HG02610 (cell line): ENCODE measurements at regions not wholly inside any gene's neighbourhood (a gene's known extent, or its start where the extent isn't known, plus 50 kb on each side); places are given as distances from the start of the nearest gene placed in this dataset.

Source experiments
- ATAC-seq: cut with Tn5 transposase; IDR thresholded peaks from one replicate; pipeline ENCODE4 v1.9.1; 2021; ENCODE audit warnings: mild to moderate bottlenecking, moderate library complexity; ENCODE audit not compliant: unreplicated experiment

DNA sequence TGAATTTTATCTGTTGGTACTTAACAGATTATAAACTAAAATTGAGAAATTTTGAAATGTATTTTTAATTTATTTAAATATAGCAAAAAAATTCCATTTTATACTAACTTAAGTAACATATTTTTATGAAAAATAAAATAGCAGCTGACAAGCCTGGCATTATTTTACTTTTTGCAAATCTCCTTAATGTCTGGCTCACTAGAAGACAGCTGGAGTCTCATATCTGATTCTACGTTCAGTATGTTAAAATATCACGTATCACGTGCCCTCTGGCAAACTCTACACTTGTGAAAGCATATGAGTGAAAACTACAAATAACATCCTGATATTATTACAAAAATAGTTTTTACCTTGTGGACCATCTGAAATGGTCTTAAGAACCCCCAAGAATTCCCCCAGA lies 513.2 kb upstream of the NBEA start:
- no peak for ATAC-seq

DNA sequence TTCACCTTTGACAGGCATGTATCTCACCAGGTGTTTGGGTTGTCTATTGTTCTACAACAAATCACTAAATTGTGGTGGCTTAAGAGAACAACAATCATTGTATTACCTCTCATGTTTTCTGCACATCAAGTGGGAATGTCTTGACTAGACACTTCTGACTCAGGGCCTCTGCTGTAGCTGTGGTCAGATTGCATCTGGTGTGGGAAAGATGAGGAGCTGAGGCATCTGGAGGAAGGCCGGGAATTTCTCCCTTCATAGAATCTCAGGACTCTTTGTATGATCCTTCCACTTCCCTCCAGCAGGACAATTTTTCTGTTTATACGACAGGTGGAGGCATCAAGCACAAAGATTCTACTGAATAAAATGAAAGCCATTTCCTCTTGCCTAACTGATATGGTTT lies 511.8 kb upstream of the NBEA start:
- no peak for ATAC-seq

DNA sequence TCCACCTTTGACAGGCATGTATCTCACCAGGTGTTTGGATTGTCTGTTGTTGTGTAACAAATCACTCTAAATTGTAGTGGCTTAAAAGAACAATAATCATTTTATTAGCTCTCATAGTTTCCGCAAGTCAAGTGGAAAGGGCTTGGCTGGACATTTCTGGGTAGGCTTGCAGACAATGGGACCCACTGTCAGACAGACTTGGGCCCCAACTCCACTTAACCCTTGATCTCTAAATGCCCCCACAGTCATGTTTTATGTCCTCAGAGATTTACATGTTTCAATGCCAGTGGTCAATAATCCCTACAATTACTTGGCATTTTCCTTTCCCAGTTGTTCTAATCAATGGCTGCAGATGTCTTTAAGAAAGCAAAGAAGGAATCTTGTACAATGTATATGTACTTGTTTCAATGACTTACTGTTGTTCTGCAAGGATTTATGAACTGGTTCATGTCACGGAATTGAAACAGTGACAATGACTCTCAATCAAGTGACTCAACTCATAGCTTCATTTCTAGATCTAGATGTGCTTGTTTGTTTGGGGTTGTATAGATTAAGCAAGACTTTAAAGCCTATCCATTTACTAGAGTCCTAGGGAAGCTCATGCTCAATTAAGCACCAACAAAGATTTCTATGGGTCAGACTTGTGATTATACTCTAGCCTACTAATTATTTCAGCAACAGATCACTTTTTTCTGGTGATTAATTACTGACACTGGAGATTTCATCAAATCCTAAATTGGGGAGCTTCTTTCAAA lies 510.1 kb upstream of the NBEA start:
- ATAC-seq: no peak

GRCh38 chr13:34435338-34435737 lies 506.7 kb upstream of the NBEA start:
- ATAC-seq: no peak

GRCh38 chr13:34437873-34438272 lies 504.2 kb upstream of the NBEA start:
- no peak for ATAC-seq

DNA sequence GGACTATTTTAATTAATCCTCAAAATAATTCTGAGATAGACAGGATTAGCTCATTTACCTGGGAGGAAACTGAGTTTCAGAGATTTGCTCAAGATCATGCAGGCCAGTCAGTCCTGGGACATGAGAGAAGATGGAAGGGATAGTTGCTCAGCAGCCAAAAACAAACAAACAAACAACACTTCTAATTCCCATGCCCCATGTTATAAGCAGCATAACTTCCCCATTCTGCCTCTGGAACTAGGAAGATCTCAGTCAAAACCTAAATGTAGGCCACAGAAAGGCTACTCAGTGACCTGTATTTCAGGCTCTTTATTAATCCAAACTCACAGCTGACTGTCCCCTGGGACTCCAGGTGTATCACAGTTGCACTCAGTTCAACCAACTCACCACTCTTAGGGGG lies 489.2 kb upstream of the NBEA start:
- ATAC-seq: no peak

DNA sequence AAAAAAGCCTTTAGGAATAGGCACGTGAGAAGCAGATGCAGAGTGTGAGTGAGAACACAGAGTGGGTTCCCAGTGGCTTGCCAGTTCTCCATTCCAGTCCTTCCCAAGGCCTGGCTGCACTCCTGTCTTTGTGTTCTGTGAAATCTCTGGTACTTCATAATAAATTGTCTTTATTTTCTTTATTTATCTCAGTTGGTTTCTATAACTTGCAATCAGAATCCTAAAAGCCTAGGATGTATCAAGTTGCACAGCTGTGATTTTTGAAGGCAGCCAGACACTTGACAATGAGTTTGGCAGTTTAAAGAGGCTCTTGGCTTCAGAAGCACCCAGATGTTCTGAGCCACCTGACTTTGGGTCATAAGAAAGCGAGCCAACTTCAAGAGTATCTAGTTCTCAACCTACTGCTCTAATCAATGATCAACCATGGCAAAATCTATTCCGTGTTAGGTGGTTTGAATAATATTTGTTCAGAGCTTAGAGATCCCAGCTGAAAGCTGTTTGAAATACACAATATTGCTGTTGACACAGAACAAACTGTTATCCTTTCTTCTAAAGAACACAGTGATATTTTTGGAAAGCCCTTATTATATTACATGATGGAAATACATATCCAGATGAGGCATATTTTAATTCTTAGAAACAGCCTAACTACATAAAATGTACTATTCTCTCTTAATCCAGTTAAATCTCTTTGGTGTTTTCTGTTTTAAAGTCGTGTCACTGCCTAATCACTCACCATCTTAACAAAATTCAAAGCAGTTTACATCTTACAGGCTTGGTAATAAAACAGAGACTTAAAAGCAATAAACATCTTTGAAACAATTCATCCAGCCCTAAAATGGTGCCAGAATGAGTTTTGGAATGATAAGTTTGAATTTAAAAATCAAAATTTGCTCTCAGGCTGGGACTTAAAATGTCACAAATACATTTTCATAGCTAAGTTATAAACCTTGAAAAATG lies 483.0 kb upstream of the NBEA start:
- no peak for ATAC-seq

DNA sequence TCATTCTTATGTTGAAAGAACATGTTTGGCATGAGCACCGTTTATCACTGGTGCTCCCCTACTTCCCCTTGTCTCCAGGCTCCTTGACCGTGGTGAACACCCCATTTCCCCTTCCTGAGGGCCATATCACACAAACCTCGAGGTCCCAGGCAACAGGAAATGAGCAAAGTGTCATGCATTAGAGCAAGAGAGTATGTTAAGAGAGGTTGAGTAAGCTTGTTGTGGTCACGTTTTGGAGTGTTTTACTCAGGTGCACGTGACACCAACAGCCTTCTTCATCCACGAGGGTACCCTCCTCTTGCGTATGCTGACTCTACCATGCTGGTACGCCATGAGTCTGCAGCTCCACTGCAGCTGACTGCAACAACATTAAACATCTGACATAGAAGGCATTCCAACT lies 482.2 kb upstream of the NBEA start:
- no peak for ATAC-seq

- ATAC-seq: no peak
These were observed 479.2 kb upstream of the NBEA start for GRCh38 chr13:34462843-34463242.

DNA sequence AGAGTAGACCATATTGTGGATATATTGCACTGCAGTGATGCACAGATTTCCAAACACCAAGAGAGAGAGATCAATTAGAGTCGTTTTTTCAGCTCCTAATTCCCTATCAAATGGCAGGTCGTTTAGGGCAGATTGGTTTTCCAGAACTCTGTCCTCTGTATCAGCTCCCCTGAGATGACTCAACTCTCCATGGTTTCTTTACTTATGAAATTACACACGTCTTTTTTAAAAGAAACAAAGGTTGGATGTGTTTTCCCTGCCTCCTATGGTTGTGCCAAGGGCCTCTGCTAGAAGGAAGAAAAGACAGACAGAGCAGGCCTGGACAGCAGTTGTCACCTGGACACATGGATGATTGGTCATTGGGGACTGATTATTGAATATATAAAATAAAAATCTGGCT lies 478.1 kb upstream of the NBEA start:
- no peak for ATAC-seq

- no peak for ATAC-seq
These were observed 476.6 kb upstream of the NBEA start for GRCh38 chr13:34465423-34465922.

- ATAC-seq: no peak
These were observed 475.8 kb upstream of the NBEA start for GRCh38 chr13:34466301-34466700.

DNA sequence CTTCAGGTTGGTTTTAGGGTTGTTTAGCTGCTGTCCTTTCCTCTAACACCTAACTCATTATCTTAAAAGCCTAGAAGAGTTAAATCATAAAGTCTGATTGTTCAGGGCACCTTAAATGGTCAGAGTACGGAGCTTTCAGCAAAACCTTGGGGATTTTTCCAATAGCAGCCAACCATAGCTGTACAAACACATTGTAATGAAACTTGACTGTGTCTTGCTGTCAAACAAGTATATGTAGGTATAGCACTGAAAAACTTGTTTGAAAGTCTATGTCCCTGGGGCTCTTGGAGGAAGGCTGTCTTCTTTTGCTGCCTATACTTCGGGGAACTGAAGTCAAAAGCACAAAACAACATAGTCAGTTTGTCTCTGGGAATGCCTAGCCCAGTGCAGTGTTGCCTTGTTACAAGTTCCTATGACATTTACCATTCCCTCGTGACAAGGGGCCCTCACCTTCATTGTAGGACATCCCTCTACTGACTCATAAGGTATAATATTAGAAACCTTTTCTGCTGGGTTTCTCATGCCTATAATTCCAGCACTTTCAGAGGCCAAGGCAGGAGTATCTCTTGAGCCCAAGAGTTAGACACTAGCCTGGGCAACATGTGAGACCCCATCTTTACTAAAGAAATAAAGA lies 474.5 kb upstream of the NBEA start:
- no peak for ATAC-seq

DNA sequence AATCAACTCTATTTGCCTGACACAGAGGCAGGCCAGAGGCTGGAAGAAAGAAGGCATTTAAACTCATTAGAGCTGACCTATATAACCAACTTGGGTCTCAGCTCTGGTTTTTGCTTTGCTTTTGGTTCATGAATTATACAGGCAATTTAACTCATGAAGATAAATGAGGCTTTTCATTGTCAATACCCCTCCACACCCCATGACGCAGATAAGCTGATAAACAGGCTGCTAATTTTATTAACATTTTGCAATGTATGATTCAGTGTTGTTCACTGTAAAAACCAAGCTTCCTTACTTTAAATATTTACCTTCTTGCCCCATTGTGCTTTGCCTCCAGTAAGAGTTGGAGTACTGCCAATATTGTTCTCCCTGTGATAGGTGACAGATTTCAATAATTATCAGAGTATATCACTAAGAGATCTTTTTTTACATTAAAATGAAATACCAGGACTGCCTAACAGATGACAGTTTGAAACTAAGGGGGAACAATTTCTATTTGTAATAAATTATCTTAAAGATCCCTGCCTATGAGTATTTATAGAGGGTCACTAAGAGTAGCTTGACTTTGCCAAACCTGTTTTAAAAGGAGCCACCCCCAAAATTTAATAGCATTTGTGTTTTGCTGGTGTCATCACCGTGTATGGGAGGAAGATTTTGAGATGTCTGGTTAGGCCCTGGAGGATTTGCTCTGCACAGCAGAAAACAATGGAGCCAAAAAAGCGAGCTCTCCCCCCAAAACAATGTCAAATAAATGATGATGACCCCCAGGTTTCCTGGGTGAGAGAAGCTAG lies 472.7 kb upstream of the NBEA start:
- ATAC-seq: no peak

DNA sequence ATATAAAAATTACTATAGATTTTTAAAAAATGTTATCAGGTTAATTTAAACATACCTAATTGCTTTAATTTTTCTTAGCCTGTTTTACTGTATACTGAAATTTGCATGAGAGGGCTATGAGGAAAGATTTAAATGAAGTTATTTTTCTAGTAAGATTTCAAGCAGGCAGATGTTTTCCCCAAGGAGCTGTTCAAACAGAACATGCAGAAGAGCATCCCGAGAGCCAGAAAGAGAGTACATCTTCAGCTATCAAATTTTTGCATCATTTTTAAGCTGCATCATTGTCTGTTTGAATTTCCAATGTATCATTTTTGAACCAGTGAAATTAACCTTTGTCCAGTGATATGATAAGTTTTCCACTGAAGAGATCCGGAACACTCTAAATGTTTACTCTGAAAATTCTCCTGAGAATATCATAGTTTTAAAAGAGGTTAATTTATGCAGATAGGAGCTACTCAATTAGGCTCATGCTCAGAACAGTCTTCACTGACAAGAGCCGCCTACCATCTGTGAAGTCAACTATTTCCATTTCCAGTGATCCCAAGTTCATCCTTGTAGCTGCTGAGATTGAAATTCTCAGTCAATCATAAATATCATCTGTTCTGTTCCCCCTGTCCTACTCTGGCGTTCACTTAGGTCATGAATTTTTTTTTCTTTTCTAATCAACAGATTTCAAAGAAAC lies 467.7 kb upstream of the NBEA start:
- no peak for ATAC-seq

DNA sequence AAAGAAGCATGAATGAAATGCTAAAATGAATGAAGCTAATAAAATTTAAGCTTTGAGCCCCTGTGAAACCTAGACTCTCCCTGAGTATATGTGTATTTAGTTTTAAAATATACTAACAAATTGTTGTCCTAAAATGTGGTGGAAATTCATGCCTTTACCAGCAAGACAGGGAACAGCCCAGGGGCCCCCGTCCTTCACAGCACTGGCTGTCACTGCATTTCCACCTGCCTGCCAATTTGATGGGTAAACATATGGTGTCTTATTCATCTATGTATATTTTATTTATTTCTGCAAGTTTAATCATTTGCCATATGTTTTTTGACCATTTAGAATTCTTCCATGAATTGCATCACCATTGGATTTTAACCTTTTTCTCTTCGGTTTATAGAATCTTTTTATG lies 463.7 kb upstream of the NBEA start:
- no peak for ATAC-seq

- ATAC-seq: no peak
These were observed 440.1 kb upstream of the NBEA start for GRCh38 chr13:34502011-34502410.

- no peak for ATAC-seq
These were observed 439.4 kb upstream of the NBEA start for GRCh38 chr13:34502621-34503020.

- no peak for ATAC-seq
These were observed 435.3 kb upstream of the NBEA start for GRCh38 chr13:34506796-34507195.

DNA sequence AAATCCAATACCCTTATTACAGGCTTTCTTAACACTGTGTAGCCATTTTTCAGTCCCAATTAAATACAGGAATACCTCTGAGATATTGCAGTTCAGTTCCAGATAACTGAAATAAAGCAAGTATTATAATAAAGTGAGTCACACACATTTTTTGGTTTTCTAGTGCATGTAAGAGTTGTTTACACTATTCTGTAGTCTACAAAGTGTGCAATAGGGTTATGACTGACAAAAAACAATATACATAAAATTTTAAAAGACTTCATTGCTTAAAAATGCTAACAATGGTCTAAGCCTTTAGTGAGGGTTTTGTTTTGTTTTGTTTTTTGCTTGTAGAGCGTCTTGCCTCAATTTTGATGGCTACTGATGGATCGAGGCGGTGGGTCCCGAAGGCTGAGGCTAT lies 434.4 kb upstream of the NBEA start:
- no peak for ATAC-seq
